Fibroblast of peridontal ligament (primary cell): ENCODE measurements at regions not wholly inside any gene's neighbourhood (a gene's known extent, or its start where the extent isn't known, plus 50 kb on each side); places are given as distances from the start of the nearest gene placed in this dataset.
A peak's percentile ranks its signal among the peaks of the same experiment; 100 is the strongest.

Experiments used
- DNase-seq: peaks from one replicate; pipeline ENCODE4 v3.0.0-alpha.2; 2010; ENCODE audit errors: extremely low read depth

- DNase-seq: no peak
Measured at GRCh38 chr6:122052346-122052900, 347.0 kb upstream of the HSF2 start.

- DNase-seq: no peak
Measured at GRCh38 chr6:122059918-122060317, 339.5 kb upstream of the HSF2 start.

- no peak for DNase-seq
Measured at GRCh38 chr6:122061855-122062254, 337.6 kb upstream of the HSF2 start.

DNA sequence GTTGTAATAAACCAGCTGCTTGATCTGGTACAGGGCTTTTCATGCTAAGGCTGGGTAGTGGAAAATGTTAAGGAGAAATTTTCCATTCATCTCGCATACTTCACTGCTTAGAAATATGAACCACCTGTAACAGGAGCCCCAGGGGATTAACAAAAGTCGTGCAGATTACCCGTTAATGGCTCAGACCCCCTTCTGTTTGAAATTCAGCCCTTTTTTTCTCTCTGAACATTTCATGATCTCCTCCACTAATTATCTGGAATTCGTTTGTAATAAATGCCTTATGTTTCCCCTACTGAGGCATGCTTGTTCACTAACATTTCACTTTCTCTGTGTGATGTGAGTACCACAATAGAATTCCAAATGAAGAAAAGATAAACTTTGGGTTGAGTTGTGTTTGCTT is 336.4 kb upstream of the HSF2 start:
- peak; percentile 54 for DNase-seq

DNA sequence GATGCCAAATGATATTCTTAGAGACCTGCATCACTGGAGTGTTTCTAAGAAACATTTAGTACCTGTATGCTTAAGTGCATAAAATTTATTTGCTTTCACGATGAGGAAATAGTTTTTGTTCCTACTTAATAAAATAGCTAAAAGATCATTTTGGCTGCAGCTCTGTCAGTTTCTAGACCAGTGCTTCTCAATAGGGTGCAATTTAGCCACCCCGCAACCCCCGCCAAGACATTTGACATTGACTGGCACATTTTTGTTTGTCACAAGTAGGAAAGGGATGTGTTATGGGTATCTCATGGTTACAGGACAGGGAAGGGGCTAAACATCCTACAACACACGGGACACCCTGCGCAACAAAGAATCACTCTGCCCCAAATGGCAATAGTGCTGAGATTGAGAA is 335.7 kb upstream of the HSF2 start:
- DNase-seq: no peak

- no peak for DNase-seq
Measured at GRCh38 chr6:122066200-122066599, 333.3 kb upstream of the HSF2 start.

DNA sequence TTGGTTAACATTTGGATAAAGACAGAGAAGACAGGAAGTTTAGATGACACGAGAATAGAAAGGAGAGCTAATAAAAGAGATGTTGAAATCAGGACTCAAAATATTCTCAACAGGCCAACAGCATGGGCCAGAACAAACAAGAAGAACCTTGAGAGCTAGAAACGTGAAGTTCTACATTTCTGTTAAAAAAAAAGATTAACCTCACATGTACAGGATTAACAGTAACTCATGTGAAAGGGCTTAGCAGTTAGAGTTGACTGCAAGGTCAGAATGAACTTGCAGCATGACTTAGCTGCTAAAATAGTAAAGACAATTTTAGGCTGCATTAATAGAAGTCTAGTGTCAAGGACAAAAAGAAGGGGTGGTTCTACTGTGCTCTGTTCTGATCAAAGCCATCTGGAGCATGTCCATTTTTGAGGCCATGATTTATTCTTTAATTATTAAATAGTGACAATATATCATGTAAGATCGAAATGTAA is 331.1 kb upstream of the HSF2 start:
- DNase-seq: peak; percentile 52

DNA sequence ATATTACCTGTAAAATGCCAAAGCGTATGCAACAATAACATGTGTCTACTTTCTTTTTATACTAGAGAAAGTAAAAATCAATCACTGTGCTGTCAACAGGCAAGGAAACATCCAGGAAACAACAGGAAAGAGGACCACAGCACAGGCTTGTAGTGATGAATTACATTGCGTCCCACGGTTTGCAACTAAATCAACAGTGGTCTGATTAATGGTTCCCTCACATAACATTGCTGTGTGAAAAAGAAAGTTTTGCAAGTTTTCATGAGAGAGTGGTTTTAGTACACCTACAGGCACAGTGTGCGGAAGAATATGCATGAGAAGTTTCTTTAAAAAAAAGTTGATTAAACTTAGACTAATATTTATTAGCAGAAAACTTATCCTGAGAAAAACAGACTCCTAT is 329.5 kb upstream of the HSF2 start:
- no peak for DNase-seq

DNA sequence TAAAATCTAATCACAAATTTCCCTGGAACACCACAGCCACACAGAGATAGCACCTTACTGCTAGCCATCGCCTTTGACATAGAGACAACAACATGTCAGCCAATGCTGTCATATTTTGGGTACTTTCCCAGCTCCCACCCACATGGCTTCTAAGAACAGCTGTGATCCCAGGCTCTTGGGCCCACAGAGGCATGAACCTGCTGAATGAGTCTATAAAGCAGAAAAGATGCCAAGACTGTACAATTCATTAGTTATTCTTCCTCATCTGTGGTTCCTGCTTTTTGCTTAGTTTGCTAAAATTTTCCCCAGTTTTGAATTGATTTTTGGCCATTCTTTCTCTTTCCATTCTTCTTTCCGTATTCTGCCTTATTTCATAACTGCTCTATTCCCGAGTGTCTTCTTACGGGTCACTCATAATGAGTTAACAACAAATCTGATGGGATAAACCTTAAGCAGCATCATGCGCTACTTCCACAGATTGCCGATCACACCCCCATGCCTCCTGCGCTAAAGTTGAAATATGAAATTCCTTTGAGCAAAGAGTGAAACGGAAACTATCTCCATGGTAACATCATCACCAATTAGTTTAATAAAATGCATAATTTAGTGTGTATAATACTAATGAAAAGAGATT is 327.3 kb upstream of the HSF2 start:
- no peak for DNase-seq

- no peak for DNase-seq
Measured at GRCh38 chr6:122075084-122075838, 324.2 kb upstream of the HSF2 start.

GRCh38 chr6:122075917-122076316 is 323.5 kb upstream of the HSF2 start:
- DNase-seq: no peak

GRCh38 chr6:122077603-122078002 is 321.8 kb upstream of the HSF2 start:
- DNase-seq: no peak

- DNase-seq: no peak
Measured at GRCh38 chr6:122078481-122078880, 321.0 kb upstream of the HSF2 start.

GRCh38 chr6:122079916-122080315 is 319.5 kb upstream of the HSF2 start:
- peak; percentile 77 for DNase-seq

GRCh38 chr6:122081921-122082320 is 317.5 kb upstream of the HSF2 start:
- peak; percentile 18 for DNase-seq

GRCh38 chr6:122082370-122082769 is 317.1 kb upstream of the HSF2 start:
- no peak for DNase-seq

DNA sequence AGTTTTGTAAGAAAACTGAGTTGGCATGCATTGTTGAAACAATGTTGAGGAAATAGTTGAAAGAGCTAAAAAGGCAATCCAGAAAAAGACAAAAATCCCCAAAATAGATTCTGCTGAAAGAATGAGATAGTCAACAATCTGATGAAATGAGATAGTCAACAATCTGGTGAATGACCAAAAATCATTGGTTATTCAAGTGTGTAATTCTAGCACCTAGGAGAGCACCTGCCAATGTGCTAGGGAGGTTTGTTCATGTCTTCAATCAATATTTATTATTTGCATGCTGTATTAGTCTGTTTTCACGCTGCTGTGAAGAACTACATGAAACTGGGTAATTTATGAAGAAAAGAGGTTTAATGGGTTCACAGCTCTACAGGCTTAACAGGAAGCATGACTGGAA is 307.1 kb upstream of the HSF2 start:
- DNase-seq: no peak

DNA sequence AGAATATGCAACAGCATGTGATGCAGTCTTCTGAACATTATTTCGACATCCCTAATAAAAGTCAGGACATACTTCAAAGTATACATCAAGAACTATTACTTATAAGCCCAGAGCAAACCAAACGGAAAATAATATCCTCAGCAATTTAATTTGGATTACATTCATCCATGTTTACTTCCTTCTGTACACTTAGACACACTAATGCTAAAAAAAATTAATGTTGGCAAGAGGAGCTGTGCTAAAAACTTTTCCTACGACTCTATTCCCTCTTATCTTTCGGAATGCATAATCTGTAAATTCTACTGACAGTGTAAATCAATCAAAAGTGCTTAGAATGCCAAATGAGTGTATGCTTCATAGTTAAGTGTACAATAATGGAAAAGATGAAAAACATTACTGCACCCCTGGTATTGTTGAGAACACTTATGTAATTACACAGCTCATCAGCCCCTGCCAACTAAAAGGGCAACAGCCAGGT is 301.2 kb upstream of the HSF2 start:
- DNase-seq: no peak

GRCh38 chr6:122102026-122102425 is 297.4 kb upstream of the HSF2 start:
- no peak for DNase-seq

DNA sequence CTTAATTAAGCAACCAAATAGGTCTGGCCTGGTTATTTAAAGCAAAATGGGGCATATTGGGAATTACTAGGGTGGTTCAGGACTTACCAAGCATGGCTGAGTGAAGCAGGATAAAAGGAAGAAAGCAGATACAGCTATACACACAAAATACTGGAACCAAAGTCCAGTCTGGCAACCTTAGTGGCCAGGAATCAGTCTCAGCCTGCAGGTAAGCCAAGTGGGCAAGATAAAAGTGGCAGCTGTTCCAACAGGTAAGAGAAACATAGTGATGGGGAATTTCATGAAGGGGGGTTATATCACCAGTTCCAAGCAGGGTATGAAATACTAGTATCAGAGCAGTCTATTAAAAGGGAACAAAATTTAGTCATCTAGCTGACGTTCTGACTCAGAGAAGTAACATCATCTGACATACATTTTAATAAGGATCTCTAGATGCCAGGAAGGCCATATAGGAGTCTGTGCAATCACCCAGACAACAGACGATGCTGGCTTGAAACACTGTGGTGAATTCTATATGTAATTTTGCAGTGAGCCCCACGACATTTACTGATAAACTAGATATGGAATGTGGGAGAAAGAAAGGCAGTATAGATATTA is 292.1 kb upstream of the HSF2 start:
- DNase-seq: no peak

DNA sequence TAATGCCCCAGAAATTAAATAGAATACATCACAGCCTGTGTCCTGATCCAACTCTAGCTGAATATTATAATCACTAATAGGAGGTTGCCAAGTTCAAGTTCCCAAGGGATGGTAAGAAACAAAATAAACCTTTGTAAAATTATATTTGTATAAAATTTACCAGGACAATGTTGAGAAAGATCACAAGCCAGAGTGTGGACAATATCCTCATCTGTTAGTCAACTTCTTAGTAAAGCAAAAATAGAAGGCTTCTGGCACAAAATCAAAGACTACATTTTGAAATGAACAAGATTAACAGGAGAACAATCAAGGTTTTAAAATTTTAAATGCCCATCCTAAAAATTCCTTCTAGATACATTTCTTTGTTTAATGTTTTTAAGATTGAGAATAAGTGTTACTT is 290.4 kb upstream of the HSF2 start:
- DNase-seq: peak; percentile 59

DNA sequence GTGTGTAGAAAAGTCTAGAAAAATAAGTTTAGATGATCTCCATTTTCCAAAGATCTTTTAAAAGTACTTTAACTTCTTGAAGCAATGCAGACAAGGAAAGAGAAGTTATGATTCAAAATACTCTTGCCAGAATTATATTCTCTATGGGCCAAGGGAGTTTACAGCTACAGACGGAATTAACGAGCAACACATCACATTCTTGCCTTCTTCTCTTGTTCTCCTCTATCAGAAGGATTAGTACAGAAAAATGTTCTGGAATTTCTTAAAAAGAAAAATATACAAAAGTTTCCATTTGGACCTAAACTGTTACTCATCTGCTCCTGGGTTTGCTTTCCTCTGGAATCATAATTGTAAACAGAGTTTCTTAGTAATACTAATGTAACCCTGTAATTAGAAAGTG is 284.7 kb upstream of the HSF2 start:
- DNase-seq: peak; percentile 89
